ENCODE measurements at regions not wholly inside any gene's neighbourhood (a gene's known extent, or its start where the extent isn't known, plus 50 kb on each side); places are given as distances from the start of the nearest gene placed in this dataset.

GRCh38 chr12:126616441-126616840 is 1551.2 kb downstream of the AACS start:
- Histone ChIP-seq H3K79me2 (replicated peaks; ENCODE audit: insufficient read depth, low read length) (no peaks in the 10 kb centered on the region), H3K27ac (ENCODE audit: low read length) (no peak overlapping the region), H3K27me3 (ENCODE audit: insufficient read depth, low read depth, low read length) (no peaks in the 10 kb centered on the region), H4K20me1 (ENCODE audit: insufficient read depth) (no peaks in the 10 kb centered on the region), H3F3A (ENCODE audit: insufficient read depth, low read length, poor library complexity, severe bottlenecking) (no peaks in the 10 kb centered on the region), H3K4me2 (ENCODE audit: low read length) (no peak overlapping the region), H3K9ac (ENCODE audit: low read length) (no peak overlapping the region), H3K36me3 (ENCODE audit: insufficient read depth, low read length) (no peaks in the 10 kb centered on the region), H3K9me3 (ENCODE audit: low read length) (no peaks in the 10 kb centered on the region), H3K4me3 (ENCODE audit: low read length) (no peak overlapping the region), H3K9me2 (ENCODE audit: insufficient read depth, low read length) (no peaks in the 10 kb centered on the region), H2AFZ (ENCODE audit: low read depth, low read length) (no peak overlapping the region)
- TF ChIP-seq MXI1 (conservative IDR thresholded peaks at IDR 0.05; ENCODE audit: poor library complexity, severe bottlenecking) (no peak), SMC3 (conservative IDR thresholded peaks at IDR 0.05; ENCODE audit: poor library complexity) (no peak), EP300 (conservative IDR thresholded peaks at IDR 0.05; ENCODE audit: poor library complexity, severe bottlenecking) (no peak), RAD21 (conservative IDR thresholded peaks at IDR 0.05) (no peak), TAF1 (IDR thresholded peaks at IDR 0.05; ENCODE audit: low read depth) (no peak), CTCF (IDR thresholded peaks at IDR 0.05; ENCODE audit: poor library complexity, severe bottlenecking) (no peak), REST (IDR thresholded peaks at IDR 0.05; ENCODE audit: borderline replicate concordance) (no peak), EZH2 (IDR thresholded peaks at IDR 0.05; ENCODE audit: borderline replicate concordance, insufficient read depth, low read length, poor library complexity, severe bottlenecking) (no peak), POLR2AphosphoS5 (IDR thresholded peaks at IDR 0.05) (no peak)

- H3K27me3 ChIP-seq (ENCODE audit: insufficient read depth, low read depth, low read length), result no peaks in the 10 kb centered on the region
- TF ChIP-seq REST (IDR thresholded peaks at IDR 0.05; ENCODE audit: borderline replicate concordance), result no peak
- TF ChIP-seq CTCF (IDR thresholded peaks at IDR 0.05; ENCODE audit: poor library complexity, severe bottlenecking), result no peak
- TF ChIP-seq POLR2AphosphoS5 (IDR thresholded peaks at IDR 0.05), result no peak
- no peak for TF ChIP-seq TAF1 (IDR thresholded peaks at IDR 0.05; ENCODE audit: low read depth)
- TF ChIP-seq RAD21 (conservative IDR thresholded peaks at IDR 0.05), result no peak
- TF ChIP-seq EZH2 (IDR thresholded peaks at IDR 0.05; ENCODE audit: borderline replicate concordance, insufficient read depth, low read length, poor library complexity, severe bottlenecking), result no peak
- TF ChIP-seq SMC3 (conservative IDR thresholded peaks at IDR 0.05; ENCODE audit: poor library complexity), result no peak
- TF ChIP-seq EP300 (conservative IDR thresholded peaks at IDR 0.05; ENCODE audit: poor library complexity, severe bottlenecking), result no peak
- no peak for TF ChIP-seq MXI1 (conservative IDR thresholded peaks at IDR 0.05; ENCODE audit: poor library complexity, severe bottlenecking)
- H2AFZ ChIP-seq (ENCODE audit: low read depth, low read length), result no peak overlapping the region
- no peaks in the 10 kb centered on the region for H4K20me1 ChIP-seq (ENCODE audit: insufficient read depth)
- no peaks in the 10 kb centered on the region for H3K79me2 ChIP-seq (replicated peaks; ENCODE audit: insufficient read depth, low read length)
- H3K36me3 ChIP-seq (ENCODE audit: insufficient read depth, low read length), result no peaks in the 10 kb centered on the region
- no peaks in the 10 kb centered on the region for H3F3A ChIP-seq (ENCODE audit: insufficient read depth, low read length, poor library complexity, severe bottlenecking)
- H3K4me2 ChIP-seq (ENCODE audit: low read length), result no peak overlapping the region
- no peak overlapping the region for H3K27ac ChIP-seq (ENCODE audit: low read length)
- no peak overlapping the region for H3K9ac ChIP-seq (ENCODE audit: low read length)
- H3K4me3 ChIP-seq (ENCODE audit: low read length), result no peak overlapping the region
- no peaks in the 10 kb centered on the region for H3K9me2 ChIP-seq (ENCODE audit: insufficient read depth, low read length)
- H3K9me3 ChIP-seq (ENCODE audit: low read length), result no peaks in the 10 kb centered on the region
These were observed 1552.1 kb downstream of the AACS start for GRCh38 chr12:126617312-126617711.
